Adrenal gland (tissue), 9 donors: ENCODE measurements at regions not wholly inside any gene's neighbourhood (a gene's known extent, or its start where the extent isn't known, plus 50 kb on each side); places are given as distances from the start of the nearest gene placed in this dataset.
"Not testable (repeated sequence)": the region's sequence is repeated elsewhere in the genome, so short reads cannot be mapped to it uniquely, and the experiment has no call there.

ENCODE experiments used
- DNase-seq, 7 donors: peaks; one replicate each; pipeline ENCODE4 v3.0.0-alpha.2; 2019 to 2020
- H3K27ac ChIP-seq, 5 donors: fragments of 200-600 bp; sonication (generic) in 4 of 5; 1 replicate in 3 of 5; 2 replicates in 2 of 5; pipeline versions ENCODE4 v1.5.1 to v1.8.0; 2016 to 2020; ENCODE audit warnings: mild to moderate bottlenecking in 1 of 5
- H3K27me3 ChIP-seq: fragments of 200-600 bp; 2 replicates; pipeline ENCODE4 v1.8.0; 2021
- H3K36me3 ChIP-seq, 2 donors: fragments of 200-600 bp; replicated peaks in 1 of 2; 1 replicate in 1 of 2; 2 replicates in 1 of 2; pipeline versions ENCODE4 v1.5.1 to v1.8.0; 2018 to 2022
- H3K4me1 ChIP-seq, 2 donors: fragments of 200-600 bp; replicated peaks in 1 of 2; 1 replicate in 1 of 2; 2 replicates in 1 of 2; pipeline versions ENCODE4 v1.5.1 to v1.8.0; 2018 to 2021
- H3K4me3 ChIP-seq, 4 donors: fragments of 200-600 bp; sonication (generic) in 3 of 4; one replicate each; pipeline ENCODE4 v1.5.1; 2016 to 2018
- H3K9me3 ChIP-seq, 3 donors: fragments of 200-600 bp; sonication (generic) in 1 of 3; replicated peaks in 1 of 3; 1 replicate in 2 of 3; 2 replicates in 1 of 3; pipeline versions ENCODE4 v1.5.1 to v1.8.0; 2016 to 2021
- POLR2A ChIP-seq, 2 donors: fragments of 450-650 bp; IDR thresholded peaks; one replicate each; pipeline ENCODE4 v1.6.1; 2017; ENCODE audit warnings: antibody characterized with exemption in 2 of 2, mild to moderate bottlenecking in 2 of 2, moderate library complexity in 1 of 2
- WGBS, 4 donors: extraction: QIAGEN DNeasy Blood & Tissue Kit in 2 of 4; methylation state at CpG; one replicate each; pipeline versions ENCODE4 v1.1.5 to v1.1.7; 2013 to 2017; 5-methylcytosine and 5-hydroxymethylcytosine counted together
- intact Hi-C, 2 donors: fragments of 100-400 bp; cut with DNase I; formaldehyde crosslinking; loops; one replicate each; pipeline versions ENCODE4 v1.14.1 to v1.15.0; 2022 to 2023
- TF ChIP-seq, protein P1 (sequence below), 6 experiments: fragments of 450-650 bp in 4 of 6; fragments of 200-600 bp in 2 of 6; sonication (generic) in 1 of 6; IDR thresholded peaks; 1 replicate in 5 of 6; 2 replicates in 1 of 6; pipeline versions ENCODE4 v1.5.1 to v1.8.0; 2016 to 2021; ENCODE audit warnings: antibody characterized with exemption in 6 of 6, mild to moderate bottlenecking in 2 of 6, moderate library complexity in 1 of 6
- donor health status: healthy with polysubstance abuse.
- donor health status: Bipolar disorder and iron deficiency.
- donor health status: DM: yes; HTN: yes; CAD: no.
- donor health status: DM: no; HTN: no; CAD: no.
- donor health status: DM: no; HTN: no; CAD: no.

GRCh38 chr14:25303934-25304333, 254.0 kb upstream of the STXBP6 start:
- intact Hi-C loops = no loop called here
- no peaks in the 10 kb centered on the region for H3K36me3 ChIP-seq
- TF ChIP-seq, protein P1, sequence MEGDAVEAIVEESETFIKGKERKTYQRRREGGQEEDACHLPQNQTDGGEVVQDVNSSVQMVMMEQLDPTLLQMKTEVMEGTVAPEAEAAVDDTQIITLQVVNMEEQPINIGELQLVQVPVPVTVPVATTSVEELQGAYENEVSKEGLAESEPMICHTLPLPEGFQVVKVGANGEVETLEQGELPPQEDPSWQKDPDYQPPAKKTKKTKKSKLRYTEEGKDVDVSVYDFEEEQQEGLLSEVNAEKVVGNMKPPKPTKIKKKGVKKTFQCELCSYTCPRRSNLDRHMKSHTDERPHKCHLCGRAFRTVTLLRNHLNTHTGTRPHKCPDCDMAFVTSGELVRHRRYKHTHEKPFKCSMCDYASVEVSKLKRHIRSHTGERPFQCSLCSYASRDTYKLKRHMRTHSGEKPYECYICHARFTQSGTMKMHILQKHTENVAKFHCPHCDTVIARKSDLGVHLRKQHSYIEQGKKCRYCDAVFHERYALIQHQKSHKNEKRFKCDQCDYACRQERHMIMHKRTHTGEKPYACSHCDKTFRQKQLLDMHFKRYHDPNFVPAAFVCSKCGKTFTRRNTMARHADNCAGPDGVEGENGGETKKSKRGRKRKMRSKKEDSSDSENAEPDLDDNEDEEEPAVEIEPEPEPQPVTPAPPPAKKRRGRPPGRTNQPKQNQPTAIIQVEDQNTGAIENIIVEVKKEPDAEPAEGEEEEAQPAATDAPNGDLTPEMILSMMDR (IDR thresholded peaks at IDR 0.05) = no peak
- TF ChIP-seq POLR2A (IDR thresholded peaks at IDR 0.05) = no peak
- no peak overlapping the region for H3K27ac ChIP-seq
- H3K4me3 ChIP-seq = no peak overlapping the region
- H3K4me1 ChIP-seq = no peaks in the 10 kb centered on the region
- H3K9me3 ChIP-seq = no peaks in the 10 kb centered on the region
- H3K27me3 ChIP-seq = no peaks in the 10 kb centered on the region
- DNase-seq = no peak
- 62 to 78% (median 75%) methylated on average over 2 of the region's 2 CpGs for WGBS, 4 donors

GRCh38 chr14:25298238-25298637, 248.3 kb upstream of the STXBP6 start:
- Histone ChIP-seq H3K27ac (no peak overlapping the region), H3K4me1 (no peaks in the 10 kb centered on the region), H3K4me3 (no peak overlapping the region), H3K36me3 (no peaks in the 10 kb centered on the region), H3K9me3 (peaks cover 0 to 6% (median 0%) of the 10 kb centered on the region in 3 donors), H3K27me3 (no peaks in the 10 kb centered on the region)
- intact Hi-C loops = no loop called here
- no peak for DNase-seq
- no peak for TF ChIP-seq POLR2A (IDR thresholded peaks at IDR 0.05)
- TF ChIP-seq, protein P1 (IDR thresholded peaks at IDR 0.05) = no peak

GRCh38 chr14:25290154-25290553, 240.2 kb upstream of the STXBP6 start:
- H3K9me3 ChIP-seq, H3K4me3 ChIP-seq, H3K4me1 ChIP-seq, H3K36me3 ChIP-seq, H3K27me3 ChIP-seq, DNase-seq, intact Hi-C loops, H3K27ac ChIP-seq: not testable (repeated sequence)
- WGBS, 4 donors = 48 to 68% (median 65%) methylated on average over 1 of the region's 1 CpG

DNA sequence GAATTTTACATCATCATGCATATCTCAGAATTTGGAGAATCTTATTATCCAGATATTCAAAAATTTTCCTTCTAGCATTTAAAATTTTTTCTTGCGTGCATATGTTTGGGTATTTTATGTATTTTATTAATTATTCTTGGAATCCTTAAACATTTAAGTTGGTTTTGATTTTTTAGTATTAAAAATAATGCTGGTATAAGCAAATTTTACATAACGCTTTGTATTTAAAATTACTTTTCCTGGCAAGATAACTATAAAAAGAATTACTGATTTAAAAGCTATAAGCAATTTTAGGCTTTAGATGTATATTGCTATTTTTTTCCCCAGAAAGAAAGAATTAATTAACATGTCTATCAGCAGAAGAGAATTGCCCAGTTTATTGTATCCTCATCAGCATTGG, 224.6 kb upstream of the STXBP6 start:
- Histone ChIP-seq H3K4me3 (no peak overlapping the region), H3K4me1 (no peaks in the 10 kb centered on the region), H3K27me3 (no peaks in the 10 kb centered on the region), H3K36me3 (no peaks in the 10 kb centered on the region), H3K9me3 (no peaks in the 10 kb centered on the region), H3K27ac (no peak overlapping the region)
- 36 to 85% (median 68%) methylated on average over 2 of the region's 2 CpGs for WGBS, 4 donors
- no peak for TF ChIP-seq POLR2A (IDR thresholded peaks at IDR 0.05)
- TF ChIP-seq, protein P1 (IDR thresholded peaks at IDR 0.05) = no peak
- intact Hi-C loops = no loop called here
- no peak for DNase-seq

GRCh38 chr14:25267186-25267585, 217.2 kb upstream of the STXBP6 start:
- H3K4me3 ChIP-seq = no peak overlapping the region
- no peak overlapping the region for H3K27ac ChIP-seq
- no peaks in the 10 kb centered on the region for H3K36me3 ChIP-seq
- TF ChIP-seq, protein P1 (IDR thresholded peaks at IDR 0.05) = no peak
- no peak for TF ChIP-seq POLR2A (IDR thresholded peaks at IDR 0.05)
- DNase-seq = no peak
- H3K9me3 ChIP-seq = no peaks in the 10 kb centered on the region
- no peaks in the 10 kb centered on the region for H3K4me1 ChIP-seq
- no peaks in the 10 kb centered on the region for H3K27me3 ChIP-seq
- 80 to 88% (median 82%) methylated on average over 15 to 16 of the region's 16 CpGs for WGBS, 4 donors
- intact Hi-C loops = no loop called here
